Colonic mucosa (tissue), 4 donors: ENCODE measurements at regions not wholly inside any gene's neighbourhood (a gene's known extent, or its start where the extent isn't known, plus 50 kb on each side); places are given as distances from the start of the nearest gene placed in this dataset.

ENCODE experiments used
- DNase-seq: peaks from one replicate; pipeline ENCODE4 v3.0.0-alpha.2; 2020
- H3K27ac ChIP-seq: fragments of 200-600 bp; one replicate; pipeline ENCODE4 v1.8.0; 2021
- H3K27me3 ChIP-seq: fragments of 200-600 bp; one replicate; pipeline ENCODE4 v1.8.0; 2021
- H3K36me3 ChIP-seq: fragments of 200-600 bp; one replicate; pipeline ENCODE4 v1.8.0; 2021
- H3K4me1 ChIP-seq: fragments of 200-600 bp; one replicate; pipeline ENCODE4 v1.8.0; 2021; ENCODE audit warnings: mild to moderate bottlenecking
- H3K4me3 ChIP-seq: fragments of 200-600 bp; one replicate; pipeline ENCODE4 v1.8.0; 2021
- H3K9ac ChIP-seq, 2 donors: one replicate each; pipeline ENCODE4 v1.7.0; 2013; ENCODE audit warnings: control low read depth in 2 of 2, low read depth in 2 of 2, low read length in 2 of 2
- H3K9me3 ChIP-seq: fragments of 200-600 bp; one replicate; pipeline ENCODE4 v1.8.0; 2021
- CTCF ChIP-seq: fragments of 200-600 bp; IDR thresholded peaks from one replicate; pipeline ENCODE4 v1.8.0; 2022; ENCODE audit warnings: antibody characterized with exemption, mild to moderate bottlenecking
- intact Hi-C: fragments of 100-400 bp; cut with DNase I; formaldehyde crosslinking; loops from one replicate; pipeline ENCODE4 v1.14.1; 2022
- donor health status: healthy.
- donor health status: DM: no; HTN: no; CAD: no.
- donor health status: DM: no; HTN: no; CAD: no.

DNA sequence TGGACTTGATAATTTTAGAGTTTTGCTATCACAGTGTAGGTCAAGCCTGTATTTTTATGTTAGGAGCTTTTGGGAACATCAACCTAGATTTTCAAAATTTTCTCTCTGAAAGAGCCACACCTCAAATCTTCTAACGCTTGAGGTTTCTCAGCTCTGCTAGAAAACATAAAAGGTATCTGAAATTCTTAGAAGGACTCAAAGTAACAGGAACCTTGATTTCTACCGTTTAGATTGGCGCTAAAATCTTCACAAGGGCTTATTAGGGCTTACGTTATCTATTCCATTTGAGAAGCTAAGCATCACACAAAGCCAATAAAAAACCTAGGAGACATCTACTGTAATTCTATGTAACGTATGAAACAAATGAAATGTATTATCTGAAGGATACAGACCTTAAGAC, 192.4 kb downstream of the AHR start:
- TF ChIP-seq CTCF: no peak
- Histone ChIP-seq H3K36me3 (no peaks in the 10 kb centered on the region), H3K9ac (no peak overlapping the region), H3K4me3 (no peak overlapping the region), H3K27me3 (no peaks in the 10 kb centered on the region), H3K27ac (no peak overlapping the region), H3K9me3 (no peaks in the 10 kb centered on the region), H3K4me1 (no peaks in the 10 kb centered on the region)
- intact Hi-C loops: no loop called here
- DNase-seq: no peak

- Histone ChIP-seq H3K4me3 (no peak overlapping the region), H3K27me3 (no peaks in the 10 kb centered on the region), H3K9me3 (no peaks in the 10 kb centered on the region), H3K4me1 (no peaks in the 10 kb centered on the region), H3K36me3 (no peaks in the 10 kb centered on the region), H3K9ac (no peak overlapping the region), H3K27ac (no peak overlapping the region)
- intact Hi-C loops: no loop called here
- no peak for DNase-seq
- TF ChIP-seq CTCF: no peak
Observed at GRCh38 chr7:17492437-17492836, 194.0 kb downstream of the AHR start.

DNA sequence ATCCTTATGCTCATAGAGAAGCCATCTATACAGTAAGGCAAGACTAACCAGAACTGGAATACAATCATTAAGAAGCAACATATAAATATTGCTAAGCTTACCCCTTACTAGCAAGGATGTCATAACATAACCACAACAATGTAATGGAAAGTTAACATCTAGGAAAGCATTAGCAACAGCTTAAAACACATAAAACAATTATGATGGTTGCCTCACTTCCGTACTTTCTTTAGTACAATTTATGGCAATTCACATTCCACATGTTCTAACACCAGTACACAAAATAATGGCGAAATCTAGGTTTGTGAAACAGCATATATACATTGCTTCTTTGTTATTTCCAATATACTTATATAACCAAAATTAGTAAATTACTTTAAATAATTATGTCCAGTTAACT, 195.0 kb downstream of the AHR start:
- no peak for TF ChIP-seq CTCF
- Histone ChIP-seq H3K27me3 (no peaks in the 10 kb centered on the region), H3K27ac (no peak overlapping the region), H3K9me3 (no peaks in the 10 kb centered on the region), H3K36me3 (no peaks in the 10 kb centered on the region), H3K9ac (no peak overlapping the region), H3K4me3 (no peak overlapping the region), H3K4me1 (no peaks in the 10 kb centered on the region)
- intact Hi-C loops: no loop called here
- DNase-seq: no peak

DNA sequence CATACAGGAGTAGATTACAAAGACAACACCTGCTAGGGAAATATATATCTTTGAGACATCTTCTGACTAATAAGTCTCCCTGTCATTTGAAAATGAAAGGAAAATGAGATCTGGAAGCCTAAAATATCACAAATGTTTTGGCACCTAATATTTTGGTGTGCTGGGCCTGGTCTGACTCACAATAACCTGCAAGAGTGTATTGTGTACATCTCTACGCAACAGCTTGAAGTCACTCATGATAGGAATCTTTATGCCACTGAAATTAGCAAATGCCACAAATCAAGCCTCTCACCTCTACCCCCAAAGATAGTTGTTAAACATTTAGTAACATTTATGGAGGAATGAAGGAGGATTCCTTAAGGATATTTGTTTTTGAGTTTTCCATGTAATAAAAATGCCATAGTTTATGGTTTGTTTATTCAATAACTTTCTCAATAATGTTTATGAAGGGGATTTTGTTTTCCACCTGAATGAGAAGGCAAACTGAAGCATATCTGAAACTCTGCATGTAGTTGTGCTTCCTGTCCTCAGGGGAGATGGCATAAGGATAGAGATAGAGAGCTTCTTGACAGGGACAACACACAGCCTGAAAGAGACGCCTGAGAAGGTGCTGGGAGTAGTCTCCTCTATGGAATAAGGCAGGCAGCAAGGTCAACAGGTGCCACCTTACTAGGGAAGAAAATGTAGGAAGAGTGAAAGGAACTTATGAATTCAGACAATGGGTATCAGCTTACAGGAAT, 197.4 kb downstream of the AHR start:
- intact Hi-C loops: no loop called here
- Histone ChIP-seq H3K4me1 (no peaks in the 10 kb centered on the region), H3K27me3 (no peaks in the 10 kb centered on the region), H3K36me3 (no peaks in the 10 kb centered on the region), H3K9ac (no peak overlapping the region), H3K9me3 (no peaks in the 10 kb centered on the region), H3K27ac (no peak overlapping the region), H3K4me3 (no peak overlapping the region)
- DNase-seq: no peak
- no peak for TF ChIP-seq CTCF

GRCh38 chr7:17497136-17497535, 198.7 kb downstream of the AHR start:
- H3K36me3 ChIP-seq: no peaks in the 10 kb centered on the region
- H3K4me1 ChIP-seq: no peaks in the 10 kb centered on the region
- no peak for DNase-seq
- no peak overlapping the region for H3K9ac ChIP-seq
- H3K9me3 ChIP-seq: no peaks in the 10 kb centered on the region
- H3K27me3 ChIP-seq: no peaks in the 10 kb centered on the region
- intact Hi-C loops: no loop called here
- no peak overlapping the region for H3K4me3 ChIP-seq
- H3K27ac ChIP-seq: no peak overlapping the region
- no peak for TF ChIP-seq CTCF
